Mesenchymal stem cell (in vitro differentiated cells and primary cell): ENCODE measurements at regions not wholly inside any gene's neighbourhood (a gene's known extent, or its start where the extent isn't known, plus 50 kb on each side); places are given as distances from the start of the nearest gene placed in this dataset.

Experiments
- DNase-seq: peaks from one replicate; pipeline ENCODE4 v3.0.0-alpha.2; 2013
- H2AFZ ChIP-seq: one replicate; pipeline ENCODE4 v1.6.1; 2013; ENCODE audit warnings: low read depth, mild to moderate bottlenecking, control low read depth, inconsistent platforms, low read length, moderate library complexity
- H2AK5ac ChIP-seq: 2 replicates; pipeline ENCODE4 v1.6.1; 2013; ENCODE audit warnings: low read length, moderate library complexity, mild to moderate bottlenecking, inconsistent platforms; ENCODE audit not compliant: severe bottlenecking
- H2BK120ac ChIP-seq: one replicate; pipeline ENCODE4 v1.6.1; 2013; ENCODE audit warnings: low read depth, mild to moderate bottlenecking, inconsistent platforms, low read length, moderate library complexity
- H2BK12ac ChIP-seq, 2 experiments: one replicate each; pipeline ENCODE4 v1.6.1; 2013; ENCODE audit warnings: inconsistent platforms in 2 of 2, low read length in 2 of 2, mild to moderate bottlenecking in 2 of 2, moderate library complexity in 2 of 2, control low read depth in 1 of 2
- H2BK15ac ChIP-seq: one replicate; pipeline ENCODE4 v1.6.1; 2013; ENCODE audit warnings: mild to moderate bottlenecking, low read depth, inconsistent platforms; ENCODE audit not compliant: poor library complexity, severe bottlenecking
- H2BK5ac ChIP-seq: 2 replicates; pipeline ENCODE4 v1.6.1; 2013; ENCODE audit warnings: low read depth, mild to moderate bottlenecking, low read length, control low read depth, inconsistent platforms; ENCODE audit not compliant: poor library complexity, severe bottlenecking
- H3K14ac ChIP-seq, 2 experiments: one replicate each; pipeline ENCODE4 v1.6.1; 2013; ENCODE audit warnings: inconsistent platforms in 2 of 2, low read length in 2 of 2, control low read depth in 1 of 2, mild to moderate bottlenecking in 1 of 2, moderate library complexity in 1 of 2
- H3K18ac ChIP-seq, 2 experiments: one replicate each; pipeline ENCODE4 v1.6.1; 2013; ENCODE audit warnings: inconsistent platforms in 2 of 2, low read length in 2 of 2, control low read depth in 1 of 2, low read depth in 1 of 2, mild to moderate bottlenecking in 1 of 2
- H3K23ac ChIP-seq, 2 experiments: one replicate each; pipeline ENCODE4 v1.6.1; 2013; ENCODE audit warnings: inconsistent platforms in 2 of 2, low read length in 2 of 2, mild to moderate bottlenecking in 2 of 2, moderate library complexity in 2 of 2, control low read depth in 1 of 2
- H3K27ac ChIP-seq: 2 replicates; pipeline ENCODE4 v1.5.1; 2013; ENCODE audit warnings: mild to moderate bottlenecking, moderate library complexity, low read length, control low read depth, inconsistent platforms; ENCODE audit not compliant: poor library complexity, severe bottlenecking
- H3K27me3 ChIP-seq, 2 experiments: 2 replicates each; pipeline versions ENCODE4 v1.6.1 to v1.7.0; 2013; ENCODE audit warnings: low read length in 2 of 2, mild to moderate bottlenecking in 2 of 2, moderate library complexity in 2 of 2, control low read depth in 1 of 2, inconsistent platforms in 1 of 2; ENCODE audit not compliant: control insufficient read depth in 1 of 2, insufficient read depth in 1 of 2
- H3K36me3 ChIP-seq, 2 experiments: 2 replicates each; pipeline versions ENCODE4 v1.6.1 to v1.7.0; 2013; ENCODE audit warnings: low read length in 2 of 2, control low read depth in 1 of 2, inconsistent platforms in 1 of 2, low read depth in 1 of 2, mild to moderate bottlenecking in 1 of 2; ENCODE audit not compliant: insufficient read depth in 2 of 2, control insufficient read depth in 1 of 2
- H3K4ac ChIP-seq, 2 experiments: one replicate each; pipeline ENCODE4 v1.6.1; 2013; ENCODE audit warnings: inconsistent platforms in 2 of 2, low read length in 2 of 2, mild to moderate bottlenecking in 2 of 2, moderate library complexity in 2 of 2, control low read depth in 1 of 2, low read depth in 1 of 2
- H3K4me1 ChIP-seq: 2 replicates; pipeline ENCODE4 v1.6.1; 2013; ENCODE audit warnings: low read depth, low read length, control low read depth; ENCODE audit not compliant: control insufficient read depth, insufficient read depth
- H3K4me2 ChIP-seq: 2 replicates; pipeline ENCODE4 v1.6.1; 2013; ENCODE audit warnings: low read length, mild to moderate bottlenecking, inconsistent platforms; ENCODE audit not compliant: poor library complexity, severe bottlenecking
- H3K4me3 ChIP-seq, 2 experiments: 2 replicates each; pipeline versions ENCODE4 v1.5.1 to v1.7.0; 2013; ENCODE audit warnings: low read length in 2 of 2, mild to moderate bottlenecking in 2 of 2, control low read depth in 1 of 2, low read depth in 1 of 2; ENCODE audit not compliant: insufficient read depth in 1 of 2
- H3K79me1 ChIP-seq: replicated peaks from 2 replicates; pipeline ENCODE4 v1.6.1; 2013; ENCODE audit warnings: mild to moderate bottlenecking, control low read depth, low read length, inconsistent platforms; ENCODE audit not compliant: poor library complexity, severe bottlenecking
- H3K9ac ChIP-seq: 2 replicates; pipeline ENCODE4 v1.7.0; 2013; ENCODE audit warnings: mild to moderate bottlenecking, low read length, moderate library complexity
- H3K9me3 ChIP-seq: 2 replicates; pipeline ENCODE4 v1.7.0; 2013; ENCODE audit warnings: mild to moderate bottlenecking, low read length; ENCODE audit not compliant: control insufficient read depth
- H4K8ac ChIP-seq: one replicate; pipeline ENCODE4 v1.6.1; 2013; ENCODE audit warnings: inconsistent platforms, mild to moderate bottlenecking, low read length, moderate library complexity
- H4K91ac ChIP-seq: one replicate; pipeline ENCODE4 v1.6.1; 2013; ENCODE audit warnings: mild to moderate bottlenecking, low read length, inconsistent platforms
- WGBS: methylation state at CpG from one replicate; pipeline ENCODE4 v1.1.7; 2013; ENCODE audit warnings: mixed read lengths; 5-methylcytosine and 5-hydroxymethylcytosine counted together

- Histone ChIP-seq H2BK5ac (no peak overlapping the region), H3K36me3 (no peaks in the 10 kb centered on the region), H4K91ac (no peak overlapping the region), H2AK5ac (no peak overlapping the region), H4K8ac (no peak overlapping the region), H3K23ac (no peak overlapping the region), H3K4ac (no peak overlapping the region), H3K9ac (no peak overlapping the region), H3K4me2 (no peak overlapping the region), H3K18ac (no peak overlapping the region), H2BK15ac (no peak overlapping the region), H2BK120ac (no peak overlapping the region), H3K9me3 (peaks cover 61% of the 10 kb centered on the region), H2AFZ (no peak overlapping the region), H3K4me3 (no peak overlapping the region), H3K27ac (no peak overlapping the region), H3K4me1 (no peaks in the 10 kb centered on the region), H3K14ac (no peak overlapping the region), H2BK12ac (no peak overlapping the region), H3K79me1 (no peaks in the 10 kb centered on the region), H3K27me3 (peaks cover 0 to 6% of the 10 kb centered on the region in 2 experiments)
- WGBS: 83% methylated on average over 4 of the region's 4 CpGs
- no peak for DNase-seq
Observed at GRCh38 chr3:41126472-41126871, 72.8 kb upstream of the CTNNB1 start.

DNA sequence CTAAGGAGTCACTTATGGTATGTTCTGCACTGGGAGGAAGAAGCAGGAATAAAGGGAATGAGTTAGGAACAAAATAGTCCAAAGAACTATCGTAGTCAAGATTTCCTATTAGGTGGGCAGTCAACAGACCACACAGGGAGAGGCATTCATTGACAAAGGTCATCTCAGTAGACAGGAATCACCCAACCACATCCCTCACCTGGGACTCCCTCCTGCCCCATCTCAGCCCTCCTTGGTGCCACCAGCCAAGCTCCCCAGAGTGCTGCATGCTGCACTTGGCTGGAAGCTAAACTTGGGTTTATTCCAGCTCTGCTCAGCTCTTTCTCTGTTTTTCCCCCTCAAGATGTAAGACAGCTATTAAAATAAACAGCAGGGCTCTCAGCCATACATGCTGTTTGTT, 72.3 kb upstream of the CTNNB1 start:
- Histone ChIP-seq H4K8ac (no peak overlapping the region), H3K79me1 (no peaks in the 10 kb centered on the region), H3K9ac (no peak overlapping the region), H3K27me3 (peaks cover 0 to 4% of the 10 kb centered on the region in 2 experiments), H3K27ac (no peak overlapping the region), H2BK5ac (no peak overlapping the region), H3K4me1 (no peaks in the 10 kb centered on the region), H2AK5ac (no peak overlapping the region), H3K36me3 (no peaks in the 10 kb centered on the region), H3K23ac (no peak overlapping the region), H4K91ac (no peak overlapping the region), H3K18ac (no peak overlapping the region), H3K4me3 (no peak overlapping the region), H2BK120ac (no peak overlapping the region), H2BK15ac (no peak overlapping the region), H3K9me3 (peaks cover 61% of the 10 kb centered on the region), H3K4me2 (no peak overlapping the region), H3K4ac (no peak overlapping the region), H2BK12ac (no peak overlapping the region), H3K14ac (no peak overlapping the region), H2AFZ (no peak overlapping the region)
- 85% methylated on average over 1 of the region's 1 CpG for WGBS
- DNase-seq: no peak

- no peaks in the 10 kb centered on the region for H3K36me3 ChIP-seq
- no peak overlapping the region for H2BK120ac ChIP-seq
- H3K27ac ChIP-seq: no peak overlapping the region
- no peak overlapping the region for H4K91ac ChIP-seq
- H3K4me2 ChIP-seq: no peak overlapping the region
- H2AK5ac ChIP-seq: no peak overlapping the region
- H2AFZ ChIP-seq: no peak overlapping the region
- no peak overlapping the region for H3K4me3 ChIP-seq
- no peaks in the 10 kb centered on the region for H3K4me1 ChIP-seq
- H3K18ac ChIP-seq: no peak overlapping the region
- WGBS: 79% methylated on average over 2 of the region's 2 CpGs
- no peak for DNase-seq
- no peak overlapping the region for H4K8ac ChIP-seq
- H2BK5ac ChIP-seq: no peak overlapping the region
- H3K9ac ChIP-seq: no peak overlapping the region
- H3K9me3 ChIP-seq: peaks cover 59% of the 10 kb centered on the region
- no peaks in the 10 kb centered on the region for H3K79me1 ChIP-seq
- H3K23ac ChIP-seq: no peak overlapping the region
- H2BK15ac ChIP-seq: no peak overlapping the region
- H2BK12ac ChIP-seq: no peak overlapping the region
- no peak overlapping the region for H3K4ac ChIP-seq
- H3K14ac ChIP-seq: no peak overlapping the region
- no peaks in the 10 kb centered on the region for H3K27me3 ChIP-seq
Observed at GRCh38 chr3:41127414-41127813, 71.9 kb upstream of the CTNNB1 start.

DNA sequence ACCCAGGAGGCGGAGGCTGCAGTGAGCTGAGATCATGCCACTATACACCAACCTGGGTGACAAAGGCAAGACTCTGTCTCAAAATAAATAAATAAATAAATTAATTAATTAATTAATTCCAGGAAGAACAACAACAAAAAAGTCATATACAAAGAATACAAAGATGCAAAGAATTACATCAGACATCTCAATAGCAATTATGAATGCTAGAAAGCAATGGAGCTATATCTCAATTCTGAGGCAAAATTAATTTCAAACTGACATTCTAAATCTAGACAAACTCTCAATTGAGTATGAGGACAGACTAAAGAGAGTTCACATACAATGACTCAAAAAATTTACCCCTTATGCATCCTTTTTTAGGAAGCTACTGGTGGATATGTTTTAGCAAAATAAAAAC, 69.6 kb upstream of the CTNNB1 start:
- H2BK12ac ChIP-seq: no peak overlapping the region
- WGBS: no CpG with 5 or more reads among the region's 1 CpG
- no peaks in the 10 kb centered on the region for H3K4me1 ChIP-seq
- H3K4me2 ChIP-seq: no peak overlapping the region
- H3K18ac ChIP-seq: no peak overlapping the region
- H3K27me3 ChIP-seq: no peaks in the 10 kb centered on the region
- H2BK5ac ChIP-seq: no peak overlapping the region
- no peaks in the 10 kb centered on the region for H3K36me3 ChIP-seq
- no peak overlapping the region for H2BK15ac ChIP-seq
- H3K9ac ChIP-seq: no peak overlapping the region
- H2AK5ac ChIP-seq: no peak overlapping the region
- H3K27ac ChIP-seq: no peak overlapping the region
- H4K91ac ChIP-seq: no peak overlapping the region
- H2AFZ ChIP-seq: no peak overlapping the region
- H3K79me1 ChIP-seq: no peaks in the 10 kb centered on the region
- H2BK120ac ChIP-seq: no peak overlapping the region
- H3K4ac ChIP-seq: no peak overlapping the region
- H3K4me3 ChIP-seq: no peak overlapping the region
- no peak for DNase-seq
- H3K14ac ChIP-seq: no peak overlapping the region
- H3K23ac ChIP-seq: no peak overlapping the region
- H3K9me3 ChIP-seq: peaks cover 69% of the 10 kb centered on the region
- no peak overlapping the region for H4K8ac ChIP-seq
